SH-SY5Y (cell line): ENCODE measurements at regions not wholly inside any gene's neighbourhood (a gene's known extent, or its start where the extent isn't known, plus 50 kb on each side); places are given as distances from the start of the nearest gene placed in this dataset.

Source experiments
- GATA2 ChIP-seq: IDR thresholded peaks from 2 replicates; pipeline ENCODE4 v1.6.1; 2011; ENCODE audit warnings: mild to moderate bottlenecking, low read depth, low read length
- GATA3 ChIP-seq: IDR thresholded peaks from 2 replicates; pipeline ENCODE4 v1.6.1; 2011; ENCODE audit warnings: low read depth, mild to moderate bottlenecking, low read length, moderate library complexity

GRCh38 chr6:112591329-112591728, 244.2 kb downstream of the RFPL4B start:
- no peak for TF ChIP-seq GATA2
- TF ChIP-seq GATA3: no peak

- TF ChIP-seq GATA2: peak; percentile 88
- peak; percentile 62; the same call in 1 of the 2 replicates for TF ChIP-seq GATA3
Measured at GRCh38 chr6:112592159-112592558, 245.0 kb downstream of the RFPL4B start.

- TF ChIP-seq GATA3 (no peak), GATA2 (no peak)
Measured at GRCh38 chr6:112594886-112595594, 247.9 kb downstream of the RFPL4B start.

GRCh38 chr6:112595841-112596240, 248.7 kb downstream of the RFPL4B start:
- TF ChIP-seq GATA2 (no peak), GATA3 (no peak)

GRCh38 chr6:112597176-112597575, 250.0 kb downstream of the RFPL4B start:
- TF ChIP-seq GATA2 (no peak), GATA3 (no peak)

GRCh38 chr6:112600168-112600567, 253.0 kb downstream of the RFPL4B start:
- TF ChIP-seq GATA3 (no peak), GATA2 (no peak)

GRCh38 chr6:112603726-112604125, 256.6 kb downstream of the RFPL4B start:
- TF ChIP-seq GATA3 (no peak), GATA2 (no peak)

- no peak for TF ChIP-seq GATA2
- no peak for TF ChIP-seq GATA3
Measured at GRCh38 chr6:112606656-112607435, 259.7 kb downstream of the RFPL4B start.

GRCh38 chr6:112613410-112613809, 266.3 kb downstream of the RFPL4B start:
- no peak for TF ChIP-seq GATA2
- no peak for TF ChIP-seq GATA3

GRCh38 chr6:112618849-112619248, 271.7 kb downstream of the RFPL4B start:
- no peak for TF ChIP-seq GATA2
- TF ChIP-seq GATA3: no peak

- TF ChIP-seq GATA2 (no peak), GATA3 (no peak)
Measured at GRCh38 chr6:112620812-112621569, 273.9 kb downstream of the RFPL4B start.

- TF ChIP-seq GATA2: no peak
- TF ChIP-seq GATA3: no peak
Measured at GRCh38 chr6:112622036-112622435, 274.9 kb downstream of the RFPL4B start.

- no peak for TF ChIP-seq GATA2
- no peak for TF ChIP-seq GATA3
Measured at GRCh38 chr6:112626468-112627082, 279.4 kb downstream of the RFPL4B start.

GRCh38 chr6:112634376-112634775, 287.2 kb downstream of the RFPL4B start:
- TF ChIP-seq GATA2 (no peak), GATA3 (no peak)
